MCF 10A (cell line): ENCODE measurements at regions not wholly inside any gene's neighbourhood (a gene's known extent, or its start where the extent isn't known, plus 50 kb on each side); places are given as distances from the start of the nearest gene placed in this dataset.

Source experiments
- BruUV-seq: library from RNA; stranded (reverse); fragments of 400-500 nt; replicated peaks from 2 replicates; lab custom pipeline; 2021; lab: Mats Ljungman, UMichigan
- CTCF ChIA-PET: fragments of 300-600 bp; sonication (Branson Sonifier 250); formaldehyde crosslinking; extraction: SDS; loops from one replicate; lab custom pipeline; 2021; ENCODE audit warnings: antibody characterized with exemption, inconsistent platforms; lab: Yijun Ruan, JAX
- POLR2A ChIA-PET: fragments of 300-600, 350-650 bp; sonication (Branson Sonifier 250); formaldehyde crosslinking; extraction: SDS; loops from one replicate; lab custom pipeline; 2020; ENCODE audit warnings: antibody characterized with exemption, inconsistent platforms; lab: Yijun Ruan, JAX
- DNase-seq: peaks from one replicate; pipeline ENCODE4 v3.0.0-alpha.2; 2018; ENCODE audit not compliant: unreplicated experiment
- H3K27ac Mint-ChIP-seq: one replicate; pipeline ENCODE4 v1.8.0; 2022; ENCODE audit warnings: mild to moderate bottlenecking, low read depth, mixed read lengths; ENCODE audit not compliant: unreplicated experiment
- H3K27me3 Mint-ChIP-seq: one replicate; pipeline ENCODE4 v1.8.0; 2022; ENCODE audit warnings: mixed read lengths; ENCODE audit not compliant: insufficient read depth, unreplicated experiment
- H3K36me3 Mint-ChIP-seq: one replicate; pipeline ENCODE4 v1.8.0; 2022; ENCODE audit warnings: mild to moderate bottlenecking, moderate library complexity, mixed read lengths; ENCODE audit not compliant: insufficient read depth, unreplicated experiment
- H3K4me1 Mint-ChIP-seq: one replicate; pipeline ENCODE4 v1.8.0; 2022; ENCODE audit warnings: mixed read lengths; ENCODE audit not compliant: insufficient read depth, unreplicated experiment
- H3K4me3 Mint-ChIP-seq: one replicate; pipeline ENCODE4 v1.8.0; 2022; ENCODE audit warnings: mild to moderate bottlenecking, moderate library complexity, mixed read lengths; ENCODE audit not compliant: unreplicated experiment
- H3K9me3 Mint-ChIP-seq: one replicate; pipeline ENCODE4 v1.8.0; 2022; ENCODE audit warnings: mixed read lengths; ENCODE audit not compliant: unreplicated experiment
- intact Hi-C: fragments of 100-400 bp; cut with micrococcal nuclease; formaldehyde crosslinking; loops from 2 replicates; pipeline ENCODE4 v1.14.1; 2022
- TF ChIP-seq, protein P1 (sequence below): fragments of 200-600 bp; IDR thresholded peaks from one replicate; pipeline ENCODE4 v1.8.0; 2022; ENCODE audit warnings: antibody characterized with exemption, mild to moderate bottlenecking; ENCODE audit not compliant: unreplicated experiment

DNA sequence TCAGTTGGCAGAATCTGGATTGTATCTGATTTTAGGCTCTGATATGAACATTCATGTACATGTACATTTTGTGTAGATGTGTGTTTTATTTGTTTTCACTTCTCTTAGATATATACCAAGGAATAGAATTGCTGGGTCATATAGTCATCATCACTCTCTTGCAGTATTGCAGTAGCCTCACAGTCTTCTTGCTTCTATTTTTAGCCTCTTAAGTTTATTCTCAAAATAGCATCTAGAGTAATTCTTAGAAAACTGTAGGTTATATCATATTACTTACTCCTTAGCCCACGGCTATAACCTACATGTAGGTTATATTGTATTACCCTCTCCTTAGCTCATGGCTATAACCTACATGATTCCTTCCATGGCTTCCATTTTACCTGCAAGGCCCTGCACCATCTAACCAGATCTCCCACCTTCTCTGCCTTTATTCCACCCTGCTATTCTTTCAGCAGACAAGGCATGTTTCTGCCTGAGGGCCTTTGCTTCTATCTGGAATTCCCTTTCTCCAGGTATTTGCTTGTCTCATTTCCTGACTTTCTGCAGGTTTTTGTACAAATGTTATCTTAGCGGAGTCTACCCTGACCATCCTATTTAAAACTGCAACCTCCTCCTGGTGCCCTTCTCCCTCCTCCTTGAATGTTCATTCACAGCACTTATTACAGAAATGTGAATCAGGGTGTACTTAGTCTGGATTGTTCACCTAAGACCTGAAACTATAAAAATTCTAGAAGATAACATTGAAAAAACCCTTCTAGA, 109.0 kb upstream of the ETV3 start:
- no peak overlapping the region for H3K27ac Mint-ChIP-seq
- no peak for DNase-seq
- H3K36me3 Mint-ChIP-seq = no peaks in the 10 kb centered on the region
- H3K4me1 Mint-ChIP-seq = no peaks in the 10 kb centered on the region
- H3K4me3 Mint-ChIP-seq = no peak overlapping the region
- POLR2A ChIA-PET = no interaction called here
- peaks cover 47% of the 10 kb centered on the region for H3K27me3 Mint-ChIP-seq
- intact Hi-C loops = no loop called here
- no TSS peak for BruUV-seq
- no peaks in the 10 kb centered on the region for H3K9me3 Mint-ChIP-seq
- CTCF ChIA-PET = no interaction called here
- TF ChIP-seq, protein P1, sequence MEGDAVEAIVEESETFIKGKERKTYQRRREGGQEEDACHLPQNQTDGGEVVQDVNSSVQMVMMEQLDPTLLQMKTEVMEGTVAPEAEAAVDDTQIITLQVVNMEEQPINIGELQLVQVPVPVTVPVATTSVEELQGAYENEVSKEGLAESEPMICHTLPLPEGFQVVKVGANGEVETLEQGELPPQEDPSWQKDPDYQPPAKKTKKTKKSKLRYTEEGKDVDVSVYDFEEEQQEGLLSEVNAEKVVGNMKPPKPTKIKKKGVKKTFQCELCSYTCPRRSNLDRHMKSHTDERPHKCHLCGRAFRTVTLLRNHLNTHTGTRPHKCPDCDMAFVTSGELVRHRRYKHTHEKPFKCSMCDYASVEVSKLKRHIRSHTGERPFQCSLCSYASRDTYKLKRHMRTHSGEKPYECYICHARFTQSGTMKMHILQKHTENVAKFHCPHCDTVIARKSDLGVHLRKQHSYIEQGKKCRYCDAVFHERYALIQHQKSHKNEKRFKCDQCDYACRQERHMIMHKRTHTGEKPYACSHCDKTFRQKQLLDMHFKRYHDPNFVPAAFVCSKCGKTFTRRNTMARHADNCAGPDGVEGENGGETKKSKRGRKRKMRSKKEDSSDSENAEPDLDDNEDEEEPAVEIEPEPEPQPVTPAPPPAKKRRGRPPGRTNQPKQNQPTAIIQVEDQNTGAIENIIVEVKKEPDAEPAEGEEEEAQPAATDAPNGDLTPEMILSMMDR = no peak

DNA sequence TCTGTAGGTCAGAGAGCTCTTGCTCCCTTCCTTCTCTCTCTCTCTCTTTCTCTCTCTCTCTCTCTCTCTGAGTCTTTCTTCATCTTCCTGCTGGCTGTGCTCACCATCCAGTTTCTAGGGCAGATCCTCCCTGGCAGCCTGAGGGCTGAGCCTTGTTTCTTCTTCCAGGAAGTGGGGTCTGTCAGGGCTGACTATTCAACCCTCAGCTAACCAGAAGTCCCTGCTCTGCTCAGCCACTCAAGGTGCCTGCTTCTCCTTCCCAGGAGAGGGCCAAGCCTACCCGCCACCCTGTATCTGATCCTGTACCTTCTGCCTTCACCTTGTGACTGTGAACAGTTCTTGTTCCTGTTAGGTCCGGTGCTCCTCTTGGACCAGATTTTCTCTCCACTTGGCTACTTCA, 107.6 kb upstream of the ETV3 start:
- ChIA-PET POLR2A (no interaction called here), CTCF (no interaction called here)
- Mint-ChIP-seq H3K4me3 (no peak overlapping the region), H3K27ac (no peak overlapping the region), H3K9me3 (no peaks in the 10 kb centered on the region), H3K27me3 (peaks cover 37% of the 10 kb centered on the region), H3K4me1 (no peaks in the 10 kb centered on the region), H3K36me3 (no peaks in the 10 kb centered on the region)
- BruUV-seq = no TSS peak
- intact Hi-C loops = no loop called here
- no peak for DNase-seq
- TF ChIP-seq, protein P1 = no peak

DNA sequence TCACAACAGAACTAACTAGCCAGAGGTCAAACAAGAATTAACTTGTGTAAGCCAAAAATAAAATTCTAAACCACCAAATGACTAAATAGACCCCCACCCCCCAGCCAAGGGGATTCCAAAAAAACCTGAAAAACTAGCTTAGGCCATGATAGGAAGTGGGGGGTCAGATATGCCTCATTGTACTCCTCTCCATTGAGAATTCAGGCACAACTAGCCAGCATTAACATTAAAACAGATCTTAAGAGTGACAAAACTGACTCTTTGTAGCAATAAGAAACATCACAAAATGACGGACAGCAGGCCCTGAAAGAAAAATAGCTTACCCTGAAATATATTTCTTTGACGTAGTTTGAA, 103.0 kb upstream of the ETV3 start:
- TF ChIP-seq, protein P1 = no peak
- H3K9me3 Mint-ChIP-seq = no peaks in the 10 kb centered on the region
- H3K4me1 Mint-ChIP-seq = no peaks in the 10 kb centered on the region
- H3K36me3 Mint-ChIP-seq = no peaks in the 10 kb centered on the region
- no peak overlapping the region for H3K4me3 Mint-ChIP-seq
- H3K27ac Mint-ChIP-seq = no peak overlapping the region
- intact Hi-C loops = no loop called here
- BruUV-seq = no TSS peak
- POLR2A ChIA-PET = no interaction called here
- CTCF ChIA-PET = interaction anchor here (0.7 to 1.0 kb wide), 3 partner anchors 85 to 339 kb away, joined by 3 to 4 read pairs (median 3); no protein-coding TSS in a partner anchor
- H3K27me3 Mint-ChIP-seq = peaks cover 53% of the 10 kb centered on the region
- no peak for DNase-seq

DNA sequence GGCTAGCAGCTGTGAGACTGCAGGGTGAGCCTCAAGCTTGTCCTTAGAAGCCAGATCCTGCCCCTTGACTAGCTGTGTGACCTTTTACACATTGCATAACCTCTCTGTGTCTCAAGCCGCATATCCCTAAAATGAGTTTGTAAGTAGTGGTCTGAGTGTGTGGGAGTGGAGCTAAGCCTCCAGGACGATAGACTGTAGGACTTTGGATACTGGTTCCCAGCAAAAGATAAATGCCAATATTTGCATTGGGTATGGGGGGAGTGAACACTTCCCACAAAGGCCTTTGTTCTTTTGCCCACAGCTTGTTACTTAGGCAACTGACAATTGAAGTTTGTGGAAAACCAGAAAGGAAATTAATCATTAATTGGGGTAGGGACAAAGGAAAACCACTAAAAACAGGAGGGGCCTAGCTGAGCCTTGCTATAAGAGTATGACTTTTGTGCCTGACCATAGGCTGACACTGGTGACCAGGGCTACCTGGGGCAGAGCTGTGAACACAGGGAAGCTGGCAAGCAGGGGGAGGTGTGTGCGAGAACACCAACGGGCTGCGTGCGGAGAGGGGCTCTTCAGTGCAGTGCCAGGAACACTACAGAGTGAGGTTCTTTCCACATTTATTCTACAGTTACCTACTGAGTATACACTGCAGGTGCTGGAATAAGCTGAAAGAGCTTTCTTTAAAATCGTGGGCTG, 102.4 kb upstream of the ETV3 start:
- ChIA-PET POLR2A (no interaction called here), CTCF (interaction anchor here (0.5 to 1.0 kb wide), 6 partner anchors 10 to 339 kb away, joined by 3 to 4 read pairs (median 3); no protein-coding TSS in a partner anchor)

More for the DNA sequence above, 102.4 kb upstream of the ETV3 start:
- Mint-ChIP-seq H3K36me3 (no peaks in the 10 kb centered on the region), H3K27me3 (peaks cover 53% of the 10 kb centered on the region), H3K27ac (no peak overlapping the region), H3K9me3 (no peaks in the 10 kb centered on the region), H3K4me1 (no peaks in the 10 kb centered on the region), H3K4me3 (no peak overlapping the region)
- intact Hi-C loops = no loop called here
- BruUV-seq = no TSS peak
- no peak for DNase-seq
- TF ChIP-seq, protein P1 = no peak
